ENCODE measurements at regions not wholly inside any gene's neighbourhood (a gene's known extent, or its start where the extent isn't known, plus 50 kb on each side); places are given as distances from the start of the nearest gene placed in this dataset.

DNA sequence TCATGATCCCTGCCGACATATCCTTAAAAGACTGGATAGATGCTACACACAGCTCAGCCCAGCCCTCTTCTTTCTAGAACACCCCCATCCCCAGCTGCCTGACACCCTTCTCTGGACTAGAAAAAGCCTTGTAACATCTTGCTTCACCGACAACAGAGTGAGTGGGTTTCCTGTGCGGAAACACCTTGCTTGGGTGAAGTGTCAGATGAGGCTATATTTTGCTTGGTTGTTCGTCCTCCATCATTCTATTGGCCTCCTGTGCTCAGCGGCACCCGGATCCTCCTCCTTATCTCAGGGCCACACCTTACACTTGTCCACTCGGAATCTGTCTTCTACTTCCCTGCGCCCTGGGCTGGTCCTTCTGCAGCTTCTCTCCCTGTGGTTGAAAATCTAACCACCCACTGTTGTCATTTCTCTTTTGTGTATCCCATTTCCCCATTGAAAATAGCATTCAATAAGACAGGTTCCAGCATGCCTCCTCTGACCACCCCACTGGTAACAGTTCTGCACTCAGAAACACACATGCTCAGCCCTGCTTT is 101.3 kb upstream of the MLN start:
- Histone ChIP-seq H3K4me1 (ENCODE audit: control insufficient read depth, low read length) (0 out of 2 replicates have a peak, but pooled peaks cover 3% of the 10 kb centered on the region), H3K79me2 (ENCODE audit: control insufficient read depth, low read length) (no peaks in the 10 kb centered on the region), H3K9me2 (replicated peaks; ENCODE audit: control insufficient read depth, low read length) (no peaks in the 10 kb centered on the region), H3F3A (ENCODE audit: control insufficient read depth, insufficient read depth) (no peaks in the 10 kb centered on the region), H3K27ac (ENCODE audit: low read depth, low read length) (no peak overlapping the region), H3K4me2 (ENCODE audit: low read length) (no peak overlapping the region), H3K9me3 (ENCODE audit: control insufficient read depth, insufficient read depth, low read length) (no peaks in the 10 kb centered on the region), H3K27me3 (ENCODE audit: control insufficient read depth, low read length) (peaks cover 28% of the 10 kb centered on the region), H3K36me3 (ENCODE audit: control insufficient read depth, low read length) (no peaks in the 10 kb centered on the region), H4K20me1 (ENCODE audit: control insufficient read depth, insufficient read depth, low read depth, low read length) (no peaks in the 10 kb centered on the region), H3K4me3 (ENCODE audit: low read length) (no peak overlapping the region)
- no peak for TF ChIP-seq EZH2phosphoT487 (IDR thresholded peaks at IDR 0.05; ENCODE audit: borderline replicate concordance, low read length)
- TF ChIP-seq, protein P1, sequence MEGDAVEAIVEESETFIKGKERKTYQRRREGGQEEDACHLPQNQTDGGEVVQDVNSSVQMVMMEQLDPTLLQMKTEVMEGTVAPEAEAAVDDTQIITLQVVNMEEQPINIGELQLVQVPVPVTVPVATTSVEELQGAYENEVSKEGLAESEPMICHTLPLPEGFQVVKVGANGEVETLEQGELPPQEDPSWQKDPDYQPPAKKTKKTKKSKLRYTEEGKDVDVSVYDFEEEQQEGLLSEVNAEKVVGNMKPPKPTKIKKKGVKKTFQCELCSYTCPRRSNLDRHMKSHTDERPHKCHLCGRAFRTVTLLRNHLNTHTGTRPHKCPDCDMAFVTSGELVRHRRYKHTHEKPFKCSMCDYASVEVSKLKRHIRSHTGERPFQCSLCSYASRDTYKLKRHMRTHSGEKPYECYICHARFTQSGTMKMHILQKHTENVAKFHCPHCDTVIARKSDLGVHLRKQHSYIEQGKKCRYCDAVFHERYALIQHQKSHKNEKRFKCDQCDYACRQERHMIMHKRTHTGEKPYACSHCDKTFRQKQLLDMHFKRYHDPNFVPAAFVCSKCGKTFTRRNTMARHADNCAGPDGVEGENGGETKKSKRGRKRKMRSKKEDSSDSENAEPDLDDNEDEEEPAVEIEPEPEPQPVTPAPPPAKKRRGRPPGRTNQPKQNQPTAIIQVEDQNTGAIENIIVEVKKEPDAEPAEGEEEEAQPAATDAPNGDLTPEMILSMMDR (IDR thresholded peaks at IDR 0.05; ENCODE audit: low read depth, low read length, poor library complexity, severe bottlenecking): no peak

DNA sequence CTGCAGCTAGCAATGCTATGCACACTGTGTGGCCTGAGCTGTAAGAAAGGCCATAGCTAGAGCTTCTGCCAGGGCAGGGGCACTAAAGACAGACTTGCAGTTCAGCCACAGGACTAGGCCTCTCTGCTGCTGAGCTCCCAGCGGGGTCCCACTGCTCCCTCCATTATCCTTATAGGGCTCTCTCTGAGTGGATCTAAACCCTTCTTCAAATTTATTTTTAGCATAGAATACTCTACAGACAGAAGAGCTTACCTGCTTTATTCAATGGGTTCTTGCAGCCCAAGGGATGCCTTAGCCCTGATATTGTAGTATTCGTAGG is 100.9 kb upstream of the MLN start:
- Histone ChIP-seq H3K79me2 (ENCODE audit: control insufficient read depth, low read length) (no peaks in the 10 kb centered on the region), H3K27ac (ENCODE audit: low read depth, low read length) (no peak overlapping the region), H3K4me2 (ENCODE audit: low read length) (no peak overlapping the region), H3K27me3 (ENCODE audit: control insufficient read depth, low read length) (peaks cover 28% of the 10 kb centered on the region), H4K20me1 (ENCODE audit: control insufficient read depth, insufficient read depth, low read depth, low read length) (no peaks in the 10 kb centered on the region), H3K9me3 (ENCODE audit: control insufficient read depth, insufficient read depth, low read length) (no peaks in the 10 kb centered on the region), H3K4me1 (ENCODE audit: control insufficient read depth, low read length) (0 out of 2 replicates have a peak, but pooled peaks cover 3% of the 10 kb centered on the region), H3K4me3 (ENCODE audit: low read length) (no peak overlapping the region), H3F3A (ENCODE audit: control insufficient read depth, insufficient read depth) (no peaks in the 10 kb centered on the region), H3K9me2 (replicated peaks; ENCODE audit: control insufficient read depth, low read length) (no peaks in the 10 kb centered on the region), H3K36me3 (ENCODE audit: control insufficient read depth, low read length) (no peaks in the 10 kb centered on the region)
- TF ChIP-seq, protein P1 (IDR thresholded peaks at IDR 0.05; ENCODE audit: low read depth, low read length, poor library complexity, severe bottlenecking): no peak
- TF ChIP-seq EZH2phosphoT487 (IDR thresholded peaks at IDR 0.05; ENCODE audit: borderline replicate concordance, low read length): no peak

DNA sequence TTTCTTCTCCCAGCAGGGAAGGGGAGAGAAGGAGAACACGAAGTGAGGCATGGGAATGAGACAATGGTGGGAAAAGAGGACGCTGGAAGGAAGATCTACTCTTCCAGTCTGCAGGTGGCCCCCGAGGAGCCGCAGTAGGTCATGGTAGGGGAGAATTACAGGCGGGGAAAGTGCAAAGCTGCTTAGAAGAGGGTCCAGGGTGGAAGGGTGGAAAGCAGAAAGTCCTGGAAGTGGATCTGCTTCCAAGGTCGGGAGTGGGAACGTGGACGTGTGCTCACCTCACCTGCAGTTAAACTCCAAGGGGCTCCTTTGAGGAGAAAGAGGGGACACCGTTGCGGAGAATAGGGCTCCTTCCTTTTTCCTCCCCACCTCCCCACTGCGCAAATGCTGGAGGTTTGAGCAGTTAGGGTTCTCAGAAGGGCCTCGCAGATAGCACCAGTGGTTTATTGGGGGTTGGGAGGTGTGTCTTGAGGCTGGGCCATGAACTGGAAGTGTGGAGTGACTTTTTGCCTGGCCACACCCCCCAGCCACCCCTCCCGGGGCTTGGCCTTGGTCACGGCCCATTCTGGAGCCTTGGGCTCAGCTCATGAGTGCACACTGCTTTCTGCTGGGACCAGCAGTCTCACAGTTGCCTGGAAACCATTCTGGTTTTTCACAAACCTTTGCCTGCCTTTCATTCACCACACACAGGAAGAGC is 100.4 kb upstream of the MLN start:
- Histone ChIP-seq H3K4me3 (ENCODE audit: low read length) (no peak overlapping the region), H3K36me3 (ENCODE audit: control insufficient read depth, low read length) (no peaks in the 10 kb centered on the region), H3K27ac (ENCODE audit: low read depth, low read length) (no peak overlapping the region), H3F3A (ENCODE audit: control insufficient read depth, insufficient read depth) (no peaks in the 10 kb centered on the region), H3K4me2 (ENCODE audit: low read length) (no peak overlapping the region), H3K4me1 (ENCODE audit: control insufficient read depth, low read length) (0 out of 2 replicates have a peak, but pooled peaks cover 3% of the 10 kb centered on the region), H3K27me3 (ENCODE audit: control insufficient read depth, low read length) (peaks cover 30% of the 10 kb centered on the region), H3K9me2 (replicated peaks; ENCODE audit: control insufficient read depth, low read length) (no peaks in the 10 kb centered on the region), H3K9me3 (ENCODE audit: control insufficient read depth, insufficient read depth, low read length) (no peaks in the 10 kb centered on the region), H4K20me1 (ENCODE audit: control insufficient read depth, insufficient read depth, low read depth, low read length) (no peaks in the 10 kb centered on the region), H3K79me2 (ENCODE audit: control insufficient read depth, low read length) (no peaks in the 10 kb centered on the region)
- TF ChIP-seq, protein P1 (IDR thresholded peaks at IDR 0.05; ENCODE audit: low read depth, low read length, poor library complexity, severe bottlenecking): no peak
- TF ChIP-seq EZH2phosphoT487 (IDR thresholded peaks at IDR 0.05; ENCODE audit: borderline replicate concordance, low read length): no peak
